Transverse colon (tissue), 4 donors: ENCODE measurements at regions not wholly inside any gene's neighbourhood (a gene's known extent, or its start where the extent isn't known, plus 50 kb on each side); places are given as distances from the start of the nearest gene placed in this dataset.

Source experiments
- DNase-seq: peaks from one replicate; pipeline ENCODE4 v3.0.0-alpha.2; 2019
- H3K27ac ChIP-seq, 4 donors: fragments of 200-600 bp; sonication (generic); 2 replicates each; pipeline ENCODE4 v1.5.1; 2016 to 2018; ENCODE audit warnings: inconsistent platforms in 4 of 4
- H3K27me3 ChIP-seq: fragments of 200-600 bp; sonication (generic); 2 replicates; pipeline ENCODE4 v1.5.1; 2017; ENCODE audit warnings: inconsistent platforms
- H3K36me3 ChIP-seq, 4 donors: fragments of 200-600 bp; sonication (generic); 2 replicates each; pipeline ENCODE4 v1.5.1; 2017 to 2019; ENCODE audit warnings: inconsistent platforms in 4 of 4
- H3K4me1 ChIP-seq, 4 donors: fragments of 200-600 bp; sonication (generic); 2 replicates each; pipeline ENCODE4 v1.5.1; 2017 to 2020; ENCODE audit warnings: inconsistent platforms in 4 of 4
- H3K4me3 ChIP-seq, 4 donors: fragments of 200-600 bp; sonication (generic); 1 replicate in 1 of 4; 2 replicates in 3 of 4; pipeline versions ENCODE4 v1.5.1 to v1.6.1; 2017 to 2019; ENCODE audit warnings: inconsistent platforms in 4 of 4
- H3K9me3 ChIP-seq, 2 donors: fragments of 200-600 bp; sonication (generic); 2 replicates each; pipeline ENCODE4 v1.5.1; 2017 to 2019; ENCODE audit warnings: inconsistent platforms in 2 of 2
- EP300 ChIP-seq: sonication (generic); formaldehyde crosslinking; IDR thresholded peaks from one replicate; pipeline ENCODE4 v1.6.1; 2017; ENCODE audit warnings: antibody characterized with exemption, low read depth
- POLR2A ChIP-seq: fragments of 450-650 bp; IDR thresholded peaks from one replicate; pipeline ENCODE4 v1.6.1; 2016; ENCODE audit warnings: antibody characterized with exemption, mild to moderate bottlenecking, moderate library complexity
- POLR2AphosphoS5 ChIP-seq, 3 donors: sonication (generic); formaldehyde crosslinking; IDR thresholded peaks; one replicate each; pipeline ENCODE4 v1.6.1; 2016; ENCODE audit warnings: antibody characterized with exemption in 3 of 3
- WGBS, 2 donors: methylation state at CpG; one replicate each; pipeline ENCODE4 v1.1.5; 2018; ENCODE audit warnings: low coverage in 1 of 2; 5-methylcytosine and 5-hydroxymethylcytosine counted together
- in situ Hi-C, 4 donors: fragments of 200-750 bp; cut with MboI; loops; one replicate each; pipeline versions ENCODE4 v1.15.0 to v1.15.1; 2017; ENCODE audit warnings: low sequenced_read_pairs in 3 of 4, low pct_ligation_motif_present in 1 of 4, low pct_unique_long_range_greater_than_20kb in 1 of 4
- intact Hi-C: fragments of 100-400 bp; cut with DNase I; formaldehyde crosslinking; loops from one replicate; pipeline ENCODE4 v1.15.1; 2023; ENCODE audit warnings: low total_unique reads
- TF ChIP-seq, protein P1 (sequence below), 5 experiments: fragments of 200-600 bp in 3 of 5; fragments of 450-650 bp in 2 of 5; sonication (generic) in 3 of 5; IDR thresholded peaks; 1 replicate in 2 of 5; 2 replicates in 3 of 5; pipeline ENCODE4 v1.5.1; 2016 to 2017; ENCODE audit warnings: antibody characterized with exemption in 5 of 5, inconsistent platforms in 3 of 5, mild to moderate bottlenecking in 2 of 5, moderate library complexity in 1 of 5

DNA sequence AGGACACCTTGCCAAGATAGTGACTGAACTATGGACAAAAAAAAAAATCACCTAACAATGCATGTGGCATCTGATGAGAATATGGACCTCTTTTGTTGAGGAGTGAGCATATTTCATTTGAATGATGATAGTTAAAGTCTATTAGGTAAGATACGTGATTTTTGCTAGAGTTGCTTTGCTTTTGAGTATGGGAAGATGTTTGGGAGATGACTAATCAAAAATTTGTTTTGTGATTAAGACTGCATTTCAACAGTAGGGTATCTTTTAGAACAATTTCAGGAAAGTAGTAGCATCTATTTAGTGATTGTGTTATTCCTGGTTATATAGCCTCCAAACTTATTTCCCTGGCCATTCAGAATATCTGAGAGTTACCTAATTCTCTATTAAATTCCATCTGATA lies 878.6 kb upstream of the CITED2 start:
- in situ Hi-C loops (no loop called here), intact Hi-C loops (no loop called here)
- no peak overlapping the region for H3K4me3 ChIP-seq
- WGBS, 2 donors: 78 to 85% methylated on average over 1 of the region's 1 CpG
- H3K27ac ChIP-seq: no peak overlapping the region
- no peaks in the 10 kb centered on the region for H3K4me1 ChIP-seq
- H3K9me3 ChIP-seq: no peaks in the 10 kb centered on the region
- no peaks in the 10 kb centered on the region for H3K36me3 ChIP-seq
- no peak for TF ChIP-seq EP300
- TF ChIP-seq POLR2AphosphoS5 (IDR thresholded peaks at IDR 0.05): no peak
- TF ChIP-seq, protein P1, sequence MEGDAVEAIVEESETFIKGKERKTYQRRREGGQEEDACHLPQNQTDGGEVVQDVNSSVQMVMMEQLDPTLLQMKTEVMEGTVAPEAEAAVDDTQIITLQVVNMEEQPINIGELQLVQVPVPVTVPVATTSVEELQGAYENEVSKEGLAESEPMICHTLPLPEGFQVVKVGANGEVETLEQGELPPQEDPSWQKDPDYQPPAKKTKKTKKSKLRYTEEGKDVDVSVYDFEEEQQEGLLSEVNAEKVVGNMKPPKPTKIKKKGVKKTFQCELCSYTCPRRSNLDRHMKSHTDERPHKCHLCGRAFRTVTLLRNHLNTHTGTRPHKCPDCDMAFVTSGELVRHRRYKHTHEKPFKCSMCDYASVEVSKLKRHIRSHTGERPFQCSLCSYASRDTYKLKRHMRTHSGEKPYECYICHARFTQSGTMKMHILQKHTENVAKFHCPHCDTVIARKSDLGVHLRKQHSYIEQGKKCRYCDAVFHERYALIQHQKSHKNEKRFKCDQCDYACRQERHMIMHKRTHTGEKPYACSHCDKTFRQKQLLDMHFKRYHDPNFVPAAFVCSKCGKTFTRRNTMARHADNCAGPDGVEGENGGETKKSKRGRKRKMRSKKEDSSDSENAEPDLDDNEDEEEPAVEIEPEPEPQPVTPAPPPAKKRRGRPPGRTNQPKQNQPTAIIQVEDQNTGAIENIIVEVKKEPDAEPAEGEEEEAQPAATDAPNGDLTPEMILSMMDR (IDR thresholded peaks at IDR 0.05): no peak
- no peak for TF ChIP-seq POLR2A
- H3K27me3 ChIP-seq: no peaks in the 10 kb centered on the region
- no peak for DNase-seq

DNA sequence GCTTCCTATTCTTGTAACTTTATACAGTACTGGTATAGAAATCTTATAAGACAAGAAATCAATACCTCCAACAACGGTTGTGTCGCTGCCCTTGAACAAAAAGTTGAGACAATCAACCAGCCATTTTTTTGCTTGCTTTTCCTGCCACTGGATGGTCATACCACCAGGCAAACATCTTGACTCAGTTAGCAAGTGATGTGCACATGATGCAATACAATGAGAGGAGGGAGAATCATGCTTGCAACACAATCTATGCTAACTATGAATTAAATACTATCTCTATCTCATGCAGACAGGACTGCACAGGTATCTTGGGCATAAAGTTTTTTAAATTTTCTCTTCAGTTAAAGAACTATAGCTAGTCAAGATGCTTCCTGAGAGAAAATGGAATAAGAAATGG lies 877.7 kb upstream of the CITED2 start:
- in situ Hi-C loops (no loop called here), intact Hi-C loops (no loop called here)
- Histone ChIP-seq H3K36me3 (no peaks in the 10 kb centered on the region), H3K4me1 (no peaks in the 10 kb centered on the region), H3K27ac (no peak overlapping the region), H3K9me3 (no peaks in the 10 kb centered on the region), H3K27me3 (no peaks in the 10 kb centered on the region), H3K4me3 (no peak overlapping the region)
- no peak for DNase-seq
- no peak for TF ChIP-seq POLR2A
- 69 to 92% methylated on average over 2 of the region's 2 CpGs for WGBS, 2 donors

DNA sequence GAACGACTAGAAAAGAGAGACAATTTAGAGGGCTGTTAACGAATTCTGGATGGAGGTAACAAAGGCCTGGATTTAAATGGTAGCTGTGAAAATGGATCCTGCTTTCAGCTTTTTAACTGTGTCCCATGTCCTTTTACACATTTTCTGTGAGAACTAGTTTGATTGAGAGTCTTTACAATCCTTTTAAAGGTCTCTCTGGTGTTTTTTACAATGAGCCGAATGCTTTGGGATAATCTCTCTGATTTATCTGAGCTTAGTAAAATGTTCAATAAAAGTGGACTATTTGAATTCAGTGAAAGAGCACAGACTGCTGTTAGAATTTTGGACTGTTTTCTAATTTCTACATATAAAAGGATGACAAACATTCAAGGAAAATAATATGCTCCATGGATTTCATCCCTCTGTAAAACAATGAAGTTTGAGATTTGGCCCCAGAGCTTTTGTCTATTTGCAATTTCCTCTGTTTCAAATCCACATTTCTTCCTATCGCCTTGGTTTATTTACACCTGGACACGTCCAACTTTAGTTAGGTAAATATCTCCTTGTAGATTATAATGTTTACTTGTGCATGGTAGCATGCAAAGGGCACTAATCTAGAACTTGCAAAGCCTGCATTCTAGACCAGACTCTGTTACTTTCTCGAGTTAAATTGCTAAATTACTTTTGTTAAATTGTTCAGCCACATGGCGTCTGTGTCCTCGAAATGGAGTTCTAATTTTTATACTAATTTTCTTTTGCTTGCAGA lies 871.0 kb upstream of the CITED2 start:
- TF ChIP-seq, protein P1 (IDR thresholded peaks at IDR 0.05): no peak
- TF ChIP-seq EP300 (no peak), POLR2A (no peak), POLR2AphosphoS5 (IDR thresholded peaks at IDR 0.05) (no peak)
- Histone ChIP-seq H3K27me3 (no peaks in the 10 kb centered on the region), H3K36me3 (no peaks in the 10 kb centered on the region), H3K4me3 (no peak overlapping the region), H3K9me3 (no peaks in the 10 kb centered on the region), H3K4me1 (no peaks in the 10 kb centered on the region), H3K27ac (no peak overlapping the region)
- intact Hi-C loops (no loop called here), in situ Hi-C loops (no loop called here)
- WGBS, 2 donors: 59 to 74% methylated on average over 8 of the region's 8 CpGs
- no peak for DNase-seq

DNA sequence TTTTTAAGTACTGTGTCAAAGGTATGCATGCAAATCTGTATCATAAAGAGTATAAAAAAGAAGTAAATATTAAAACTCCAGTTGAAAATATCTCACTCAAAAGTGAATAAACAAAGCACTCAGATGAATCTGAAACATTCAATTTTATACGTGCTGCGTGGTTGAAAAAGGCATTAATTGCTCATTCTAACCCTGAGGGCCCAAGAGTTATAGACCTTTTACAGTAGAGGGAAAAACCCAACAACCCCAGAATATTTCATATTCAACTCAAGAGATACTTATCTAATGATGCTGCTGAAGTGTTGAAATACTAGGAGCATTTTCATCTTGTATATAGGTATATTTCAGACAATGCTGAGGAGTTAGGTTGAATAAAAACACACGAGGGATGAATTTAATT lies 862.8 kb upstream of the CITED2 start:
- Histone ChIP-seq H3K4me3 (no peak overlapping the region), H3K9me3 (peaks cover 0 to 5% of the 10 kb centered on the region in 2 donors), H3K27ac (no peak overlapping the region), H3K36me3 (no peaks in the 10 kb centered on the region), H3K27me3 (no peaks in the 10 kb centered on the region), H3K4me1 (no peaks in the 10 kb centered on the region)
- no peak for DNase-seq
- in situ Hi-C loops: no loop called here
- 67 to 71% methylated on average over 3 of the region's 3 CpGs for WGBS, 2 donors
- intact Hi-C loops: no loop called here
- TF ChIP-seq POLR2AphosphoS5 (IDR thresholded peaks at IDR 0.05) (no peak), POLR2A (no peak), EP300 (no peak)
- TF ChIP-seq, protein P1 (IDR thresholded peaks at IDR 0.05): no peak

DNA sequence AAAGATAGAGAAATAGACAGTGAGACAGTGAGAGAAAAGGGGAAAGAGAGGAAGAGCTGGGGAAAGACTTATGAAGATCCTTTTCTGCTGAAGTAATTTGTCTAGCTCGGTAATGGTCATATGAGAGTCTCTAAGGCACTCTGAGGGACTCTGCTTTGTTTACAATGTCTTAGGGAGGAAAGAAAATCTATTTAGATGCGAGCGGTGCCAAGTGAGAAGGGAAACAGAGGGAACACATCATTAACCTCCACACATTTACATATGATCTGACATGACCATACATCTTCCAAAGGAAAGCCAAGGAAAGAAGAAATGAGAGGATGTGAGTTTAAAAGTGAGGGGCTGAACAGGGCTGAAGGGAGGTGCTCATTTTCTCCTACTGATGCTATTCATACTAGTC lies 862.3 kb upstream of the CITED2 start:
- peaks cover 0 to 5% of the 10 kb centered on the region in 2 donors for H3K9me3 ChIP-seq
- no peaks in the 10 kb centered on the region for H3K27me3 ChIP-seq
- TF ChIP-seq POLR2AphosphoS5 (IDR thresholded peaks at IDR 0.05) (no peak), POLR2A (no peak), EP300 (no peak)
- TF ChIP-seq, protein P1 (IDR thresholded peaks at IDR 0.05): no peak
- 51 to 59% methylated on average over 2 to 3 of the region's 3 CpGs for WGBS, 2 donors
- no peak for DNase-seq
- no peaks in the 10 kb centered on the region for H3K36me3 ChIP-seq
- no peaks in the 10 kb centered on the region for H3K4me1 ChIP-seq
- in situ Hi-C loops (no loop called here), intact Hi-C loops (no loop called here)
- no peak overlapping the region for H3K27ac ChIP-seq
- no peak overlapping the region for H3K4me3 ChIP-seq
